ENCODE measurements at regions not wholly inside any gene's neighbourhood (a gene's known extent, or its start where the extent isn't known, plus 50 kb on each side); places are given as distances from the start of the nearest gene placed in this dataset.

GRCh38 chr6:50655848-50656453 is 57.4 kb upstream of the TFAP2D start:
- TF ChIP-seq, protein P1, sequence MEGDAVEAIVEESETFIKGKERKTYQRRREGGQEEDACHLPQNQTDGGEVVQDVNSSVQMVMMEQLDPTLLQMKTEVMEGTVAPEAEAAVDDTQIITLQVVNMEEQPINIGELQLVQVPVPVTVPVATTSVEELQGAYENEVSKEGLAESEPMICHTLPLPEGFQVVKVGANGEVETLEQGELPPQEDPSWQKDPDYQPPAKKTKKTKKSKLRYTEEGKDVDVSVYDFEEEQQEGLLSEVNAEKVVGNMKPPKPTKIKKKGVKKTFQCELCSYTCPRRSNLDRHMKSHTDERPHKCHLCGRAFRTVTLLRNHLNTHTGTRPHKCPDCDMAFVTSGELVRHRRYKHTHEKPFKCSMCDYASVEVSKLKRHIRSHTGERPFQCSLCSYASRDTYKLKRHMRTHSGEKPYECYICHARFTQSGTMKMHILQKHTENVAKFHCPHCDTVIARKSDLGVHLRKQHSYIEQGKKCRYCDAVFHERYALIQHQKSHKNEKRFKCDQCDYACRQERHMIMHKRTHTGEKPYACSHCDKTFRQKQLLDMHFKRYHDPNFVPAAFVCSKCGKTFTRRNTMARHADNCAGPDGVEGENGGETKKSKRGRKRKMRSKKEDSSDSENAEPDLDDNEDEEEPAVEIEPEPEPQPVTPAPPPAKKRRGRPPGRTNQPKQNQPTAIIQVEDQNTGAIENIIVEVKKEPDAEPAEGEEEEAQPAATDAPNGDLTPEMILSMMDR (IDR thresholded peaks at IDR 0.05; ENCODE audit: unreplicated experiment) = peak; percentile 64
- Mint-ChIP-seq H3K4me3 (ENCODE audit: unreplicated experiment) (no peak overlapping the region), H3K4me1 (ENCODE audit: insufficient read depth, unreplicated experiment) (no peaks in the 10 kb centered on the region), H3K27me3 (ENCODE audit: insufficient read depth, unreplicated experiment) (peaks cover 11% of the 10 kb centered on the region), H3K36me3 (ENCODE audit: insufficient read depth, unreplicated experiment) (no peaks in the 10 kb centered on the region), H3K27ac (ENCODE audit: low read depth, unreplicated experiment) (no peak overlapping the region), H3K9me3 (ENCODE audit: unreplicated experiment) (peaks cover 8% of the 10 kb centered on the region)
- BruUV-seq (replicated peaks) = no TSS peak
- CTCF ChIA-PET = interaction anchor here (0.5 to 2.3 kb wide), 17 partner anchors 8 to 1364 kb away, joined by 3 to 18 read pairs (median 4); no protein-coding TSS in a partner anchor
- intact Hi-C loops (cut with micrococcal nuclease) = loop anchor here (1.0 to 5.0 kb wide), 3 partner anchors 136 to 1366 kb away; no protein-coding TSS in a partner anchor
- POLR2A ChIA-PET = no interaction called here
- peak; percentile 32 for DNase-seq (ENCODE audit: unreplicated experiment)

DNA sequence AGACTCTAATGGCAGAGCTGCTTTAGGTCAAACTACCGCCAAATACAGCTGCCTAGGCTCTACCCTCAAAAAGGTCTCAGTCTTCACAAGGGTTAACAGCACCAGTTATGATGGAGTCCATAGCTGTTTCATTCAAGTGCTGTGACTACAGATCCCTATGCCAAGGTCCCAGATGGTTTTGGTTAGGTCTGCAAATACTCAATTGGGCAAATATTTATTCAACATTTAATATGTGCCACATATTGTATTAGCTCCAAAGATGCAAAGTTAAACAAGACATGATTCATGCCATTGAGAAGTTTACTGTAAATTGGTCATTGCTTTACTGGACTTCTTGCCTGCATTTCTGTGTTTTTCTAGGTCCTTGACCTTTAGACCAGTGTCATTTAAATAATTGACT is 55.8 kb upstream of the TFAP2D start:
- peaks cover 11% of the 10 kb centered on the region for H3K27me3 Mint-ChIP-seq (ENCODE audit: insufficient read depth, unreplicated experiment)
- TF ChIP-seq, protein P1 (IDR thresholded peaks at IDR 0.05; ENCODE audit: unreplicated experiment) = no peak
- H3K9me3 Mint-ChIP-seq (ENCODE audit: unreplicated experiment) = no peaks in the 10 kb centered on the region
- no peaks in the 10 kb centered on the region for H3K36me3 Mint-ChIP-seq (ENCODE audit: insufficient read depth, unreplicated experiment)
- no peak overlapping the region for H3K4me3 Mint-ChIP-seq (ENCODE audit: unreplicated experiment)
- ChIA-PET POLR2A (no interaction called here), CTCF (interaction anchor here (0.6 to 2.3 kb wide), 8 partner anchors 9 to 568 kb away, joined by 3 to 18 read pairs (median 3); no protein-coding TSS in a partner anchor)
- no TSS peak for BruUV-seq (replicated peaks)
- intact Hi-C loops (cut with micrococcal nuclease) = loop anchor here (5.0 kb wide), 2 partner anchors 885 to 1365 kb away; no protein-coding TSS in a partner anchor
- DNase-seq (ENCODE audit: unreplicated experiment) = no peak
- no peak overlapping the region for H3K27ac Mint-ChIP-seq (ENCODE audit: low read depth, unreplicated experiment)
- no peaks in the 10 kb centered on the region for H3K4me1 Mint-ChIP-seq (ENCODE audit: insufficient read depth, unreplicated experiment)

GRCh38 chr6:50658561-50658960 is 54.8 kb upstream of the TFAP2D start:
- Mint-ChIP-seq H3K4me1 (ENCODE audit: insufficient read depth, unreplicated experiment) (no peaks in the 10 kb centered on the region), H3K36me3 (ENCODE audit: insufficient read depth, unreplicated experiment) (no peaks in the 10 kb centered on the region), H3K27ac (ENCODE audit: low read depth, unreplicated experiment) (no peak overlapping the region), H3K4me3 (ENCODE audit: unreplicated experiment) (no peak overlapping the region), H3K27me3 (ENCODE audit: insufficient read depth, unreplicated experiment) (peaks cover 11% of the 10 kb centered on the region), H3K9me3 (ENCODE audit: unreplicated experiment) (no peaks in the 10 kb centered on the region)
- TF ChIP-seq, protein P1 (IDR thresholded peaks at IDR 0.05; ENCODE audit: unreplicated experiment) = no peak
- POLR2A ChIA-PET = no interaction called here
- no peak for DNase-seq (ENCODE audit: unreplicated experiment)
- CTCF ChIA-PET = interaction anchor here (0.7 to 1.7 kb wide), 2 partner anchors 8 to 12 kb away, joined by 3 to 4 read pairs; no protein-coding TSS in a partner anchor
- intact Hi-C loops (cut with micrococcal nuclease) = loop anchor here (5.0 kb wide), 2 partner anchors 884 to 1364 kb away; no protein-coding TSS in a partner anchor
- BruUV-seq (replicated peaks) = no TSS peak

DNA sequence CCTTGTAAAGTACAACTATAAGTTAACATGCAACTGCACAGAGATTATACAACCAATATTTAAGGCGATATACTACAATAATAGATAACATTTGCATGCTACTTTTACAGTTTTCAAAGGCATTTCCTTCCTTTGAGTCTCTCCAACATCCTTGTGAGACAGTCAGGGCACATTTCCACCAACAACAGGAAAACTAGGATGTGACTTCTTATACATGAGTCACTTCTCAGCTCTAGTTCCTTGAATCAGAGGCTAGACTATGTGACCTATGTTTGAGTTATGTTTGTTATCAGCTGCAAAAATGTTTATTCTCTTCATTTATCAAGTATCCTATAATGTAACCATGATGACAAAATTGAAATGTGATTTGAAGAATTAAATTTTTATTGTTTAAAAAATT is 51.7 kb upstream of the TFAP2D start:
- Mint-ChIP-seq H3K4me3 (ENCODE audit: unreplicated experiment) (no peak overlapping the region), H3K9me3 (ENCODE audit: unreplicated experiment) (no peaks in the 10 kb centered on the region), H3K27ac (ENCODE audit: low read depth, unreplicated experiment) (no peak overlapping the region), H3K4me1 (ENCODE audit: insufficient read depth, unreplicated experiment) (no peaks in the 10 kb centered on the region), H3K36me3 (ENCODE audit: insufficient read depth, unreplicated experiment) (no peaks in the 10 kb centered on the region), H3K27me3 (ENCODE audit: insufficient read depth, unreplicated experiment) (peaks cover 11% of the 10 kb centered on the region)
- DNase-seq (ENCODE audit: unreplicated experiment) = no peak
- BruUV-seq (replicated peaks) = no TSS peak
- ChIA-PET CTCF (interaction anchor here (0.6 kb wide), 1 partner anchor 25 kb away, joined by 3 read pairs; no protein-coding TSS in a partner anchor), POLR2A (no interaction called here)
- TF ChIP-seq, protein P1 (IDR thresholded peaks at IDR 0.05; ENCODE audit: unreplicated experiment) = no peak
- intact Hi-C loops (cut with micrococcal nuclease) = no loop called here
